ENCODE measurements at regions not wholly inside any gene's neighbourhood (a gene's known extent, or its start where the extent isn't known, plus 50 kb on each side); places are given as distances from the start of the nearest gene placed in this dataset.

- Histone ChIP-seq H3K36me3 (no peaks in the 10 kb centered on the region), H3K4me1 (no peaks in the 10 kb centered on the region), H3K9me3 (no peaks in the 10 kb centered on the region), H3K4me3 (no peak overlapping the region), H3K27ac (no peak overlapping the region), H3K27me3 (ENCODE audit: low read depth) (no peaks in the 10 kb centered on the region)
- DNase-seq (no peak), ATAC-seq (no peak)
- intact Hi-C loops (cut with DNase I), result no loop called here
- no peak for TF ChIP-seq CTCF (IDR thresholded peaks at IDR 0.05)
Measured at GRCh38 chr12:58767496-58767895, 152.8 kb downstream of the LRIG3 start.

- Histone ChIP-seq H3K36me3 (no peaks in the 10 kb centered on the region), H3K27me3 (ENCODE audit: low read depth) (no peaks in the 10 kb centered on the region), H3K9me3 (no peaks in the 10 kb centered on the region), H3K4me3 (no peak overlapping the region), H3K4me1 (no peaks in the 10 kb centered on the region), H3K27ac (no peak overlapping the region)
- intact Hi-C loops (cut with DNase I), result no loop called here
- DNase-seq (no peak), ATAC-seq (no peak)
- TF ChIP-seq CTCF (IDR thresholded peaks at IDR 0.05), result no peak
Measured at GRCh38 chr12:58773986-58774385, 146.3 kb downstream of the LRIG3 start.

- no peak for TF ChIP-seq CTCF (IDR thresholded peaks at IDR 0.05)
- Histone ChIP-seq H3K27me3 (ENCODE audit: low read depth) (no peaks in the 10 kb centered on the region), H3K9me3 (no peaks in the 10 kb centered on the region), H3K4me3 (no peak overlapping the region), H3K27ac (no peak overlapping the region), H3K4me1 (no peaks in the 10 kb centered on the region), H3K36me3 (no peaks in the 10 kb centered on the region)
- no peak for DNase-seq
- intact Hi-C loops (cut with DNase I), result no loop called here
- no peak for ATAC-seq
Measured at GRCh38 chr12:58774731-58775130, 145.6 kb downstream of the LRIG3 start.

- Histone ChIP-seq H3K4me3 (no peak overlapping the region), H3K27ac (no peak overlapping the region), H3K9me3 (no peaks in the 10 kb centered on the region), H3K27me3 (ENCODE audit: low read depth) (no peaks in the 10 kb centered on the region), H3K4me1 (no peaks in the 10 kb centered on the region), H3K36me3 (no peaks in the 10 kb centered on the region)
- intact Hi-C loops (cut with DNase I), result no loop called here
- DNase-seq, result no peak
- no peak for TF ChIP-seq CTCF (IDR thresholded peaks at IDR 0.05)
- no peak for ATAC-seq
Measured at GRCh38 chr12:58775396-58775795, 144.9 kb downstream of the LRIG3 start.

GRCh38 chr12:58776144-58776543 is 144.2 kb downstream of the LRIG3 start:
- intact Hi-C loops (cut with DNase I), result no loop called here
- H3K27me3 ChIP-seq (ENCODE audit: low read depth), result no peaks in the 10 kb centered on the region
- no peak overlapping the region for H3K4me3 ChIP-seq
- DNase-seq, result no peak
- no peak for TF ChIP-seq CTCF (IDR thresholded peaks at IDR 0.05)
- ATAC-seq, result no peak
- no peaks in the 10 kb centered on the region for H3K36me3 ChIP-seq
- no peaks in the 10 kb centered on the region for H3K9me3 ChIP-seq
- H3K4me1 ChIP-seq, result no peaks in the 10 kb centered on the region
- no peak overlapping the region for H3K27ac ChIP-seq

GRCh38 chr12:58777815-58778214 is 142.5 kb downstream of the LRIG3 start:
- no peak for TF ChIP-seq CTCF (IDR thresholded peaks at IDR 0.05)
- H3K36me3 ChIP-seq, result no peaks in the 10 kb centered on the region

More at GRCh38 chr12:58777815-58778214, 142.5 kb downstream of the LRIG3 start:
- Histone ChIP-seq H3K27me3 (ENCODE audit: low read depth) (no peaks in the 10 kb centered on the region), H3K4me1 (no peaks in the 10 kb centered on the region), H3K27ac (no peak overlapping the region), H3K9me3 (no peaks in the 10 kb centered on the region), H3K4me3 (no peak overlapping the region)
- intact Hi-C loops (cut with DNase I), result no loop called here
- ATAC-seq (no peak), DNase-seq (no peak)
